ENCODE measurements at regions not wholly inside any gene's neighbourhood (a gene's known extent, or its start where the extent isn't known, plus 50 kb on each side); places are given as distances from the start of the nearest gene placed in this dataset.

DNA sequence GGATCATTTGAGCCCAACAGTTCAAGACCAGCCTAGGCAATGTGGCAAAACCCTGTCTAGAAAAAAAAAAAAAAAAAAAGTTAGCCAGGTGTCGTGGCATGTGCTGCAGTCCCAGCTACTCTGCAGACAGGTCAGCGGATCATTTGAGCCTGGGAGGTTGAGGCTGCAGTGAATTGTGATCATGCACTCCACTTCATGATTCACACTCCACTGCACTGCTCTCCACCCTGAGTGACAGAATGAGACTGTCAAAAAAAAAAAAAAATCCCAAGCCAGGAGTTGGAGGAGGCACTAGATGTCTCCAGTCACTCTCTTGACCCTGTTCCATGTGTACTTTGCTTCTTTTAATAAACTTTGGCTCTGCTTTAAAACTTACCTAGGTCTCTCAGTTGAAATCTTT, 51.0 kb upstream of the OLFM3 start:
- no peaks in the 10 kb centered on the region for H3K27me3 ChIP-seq
- H3K4me1 ChIP-seq, result no peaks in the 10 kb centered on the region
- no peak overlapping the region for H3K27ac ChIP-seq
- TF ChIP-seq POLR2A (IDR thresholded peaks at IDR 0.05), result no peak
- TF ChIP-seq EP300 (IDR thresholded peaks at IDR 0.05), result no peak
- TF ChIP-seq, protein P1, sequence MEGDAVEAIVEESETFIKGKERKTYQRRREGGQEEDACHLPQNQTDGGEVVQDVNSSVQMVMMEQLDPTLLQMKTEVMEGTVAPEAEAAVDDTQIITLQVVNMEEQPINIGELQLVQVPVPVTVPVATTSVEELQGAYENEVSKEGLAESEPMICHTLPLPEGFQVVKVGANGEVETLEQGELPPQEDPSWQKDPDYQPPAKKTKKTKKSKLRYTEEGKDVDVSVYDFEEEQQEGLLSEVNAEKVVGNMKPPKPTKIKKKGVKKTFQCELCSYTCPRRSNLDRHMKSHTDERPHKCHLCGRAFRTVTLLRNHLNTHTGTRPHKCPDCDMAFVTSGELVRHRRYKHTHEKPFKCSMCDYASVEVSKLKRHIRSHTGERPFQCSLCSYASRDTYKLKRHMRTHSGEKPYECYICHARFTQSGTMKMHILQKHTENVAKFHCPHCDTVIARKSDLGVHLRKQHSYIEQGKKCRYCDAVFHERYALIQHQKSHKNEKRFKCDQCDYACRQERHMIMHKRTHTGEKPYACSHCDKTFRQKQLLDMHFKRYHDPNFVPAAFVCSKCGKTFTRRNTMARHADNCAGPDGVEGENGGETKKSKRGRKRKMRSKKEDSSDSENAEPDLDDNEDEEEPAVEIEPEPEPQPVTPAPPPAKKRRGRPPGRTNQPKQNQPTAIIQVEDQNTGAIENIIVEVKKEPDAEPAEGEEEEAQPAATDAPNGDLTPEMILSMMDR (IDR thresholded peaks at IDR 0.05), result no peak
- no peaks in the 10 kb centered on the region for H3K36me3 ChIP-seq
- DNase-seq (ENCODE audit: low spot score in 2 of 2), result no peak
- 76 to 79% methylated on average over 2 of the region's 2 CpGs for WGBS, 2 donors
- H3K9me3 ChIP-seq, result no peaks in the 10 kb centered on the region
- H3K4me3 ChIP-seq, result no peak overlapping the region

Data from tibial nerve (tissue), 4 donors.